Activated naive CD4-positive, alpha-beta T cell treated with anti-CD3 and anti-CD28 coated beads for 36 hours (primary cell): ENCODE measurements at regions not wholly inside any gene's neighbourhood (a gene's known extent, or its start where the extent isn't known, plus 50 kb on each side); places are given as distances from the start of the nearest gene placed in this dataset.

Experiments
- CTCF ChIA-PET: fragments of 350-600 bp; sonication (Branson Sonifier 250); formaldehyde crosslinking; loops from one replicate; lab custom pipeline; 2021; ENCODE audit warnings: antibody characterized with exemption; lab: Charles Lee
- DNase-seq: peaks from one replicate; pipeline ENCODE4 v3.0.0-alpha.2; 2020
- H3K27ac Mint-ChIP-seq: one replicate; pipeline ENCODE4 v1.8.0; 2021; ENCODE audit warnings: mild to moderate bottlenecking, mixed read lengths
- H3K27me3 Mint-ChIP-seq: one replicate; pipeline ENCODE4 v1.8.0; 2021; ENCODE audit warnings: low read depth, mixed read lengths
- H3K36me3 Mint-ChIP-seq: one replicate; pipeline ENCODE4 v1.8.0; 2021; ENCODE audit warnings: low read depth, mixed read lengths
- H3K4me1 Mint-ChIP-seq: one replicate; pipeline ENCODE4 v1.8.0; 2021; ENCODE audit warnings: low read depth, mixed read lengths
- H3K4me3 Mint-ChIP-seq: one replicate; pipeline ENCODE4 v1.8.0; 2021; ENCODE audit warnings: mild to moderate bottlenecking, moderate library complexity, mixed read lengths
- H3K9me3 Mint-ChIP-seq: one replicate; pipeline ENCODE4 v1.8.0; 2021; ENCODE audit warnings: mixed read lengths
- intact Hi-C: fragments of 100-400 bp; cut with micrococcal nuclease; formaldehyde crosslinking; loops from one replicate; pipeline ENCODE4 v1.15.1; 2023

- Mint-ChIP-seq H3K4me1 (no peaks in the 10 kb centered on the region), H3K27ac (no peak overlapping the region), H3K36me3 (no peaks in the 10 kb centered on the region), H3K27me3 (peaks cover 2% of the 10 kb centered on the region), H3K4me3 (no peak overlapping the region), H3K9me3 (no peaks in the 10 kb centered on the region)
- CTCF ChIA-PET, result interaction anchor here (0.8 kb wide), 1 partner anchor 49 kb away, joined by 3 read pairs; no protein-coding TSS in a partner anchor
- intact Hi-C loops, result no loop called here
- no peak for DNase-seq
Measured at GRCh38 chr6:163926642-163927041, 512.1 kb downstream of the QKI start.

GRCh38 chr6:163925839-163926238, 511.3 kb downstream of the QKI start:
- Mint-ChIP-seq H3K4me1 (no peaks in the 10 kb centered on the region), H3K27ac (no peak overlapping the region), H3K9me3 (no peaks in the 10 kb centered on the region), H3K36me3 (no peaks in the 10 kb centered on the region), H3K4me3 (no peak overlapping the region), H3K27me3 (peaks cover 2% of the 10 kb centered on the region)
- CTCF ChIA-PET, result no interaction called here
- no peak for DNase-seq
- intact Hi-C loops, result no loop called here

- H3K4me3 Mint-ChIP-seq, result no peak overlapping the region
- intact Hi-C loops, result no loop called here
- no peak overlapping the region for H3K27ac Mint-ChIP-seq
- CTCF ChIA-PET, result no interaction called here
- peaks cover 2% of the 10 kb centered on the region for H3K27me3 Mint-ChIP-seq
- no peaks in the 10 kb centered on the region for H3K36me3 Mint-ChIP-seq
- no peaks in the 10 kb centered on the region for H3K4me1 Mint-ChIP-seq
- H3K9me3 Mint-ChIP-seq, result no peaks in the 10 kb centered on the region
- no peak for DNase-seq
Measured at GRCh38 chr6:163923658-163924411, 509.3 kb downstream of the QKI start.

- H3K27me3 Mint-ChIP-seq, result peaks cover 2% of the 10 kb centered on the region
- H3K36me3 Mint-ChIP-seq, result no peaks in the 10 kb centered on the region
- intact Hi-C loops, result no loop called here
- CTCF ChIA-PET, result no interaction called here
- no peak overlapping the region for H3K4me3 Mint-ChIP-seq
- H3K9me3 Mint-ChIP-seq, result no peaks in the 10 kb centered on the region
- DNase-seq, result no peak
- no peaks in the 10 kb centered on the region for H3K4me1 Mint-ChIP-seq
- no peak overlapping the region for H3K27ac Mint-ChIP-seq
Measured at GRCh38 chr6:163922562-163922961, 508.0 kb downstream of the QKI start.

- Mint-ChIP-seq H3K4me3 (no peak overlapping the region), H3K36me3 (no peaks in the 10 kb centered on the region), H3K27me3 (peaks cover 2% of the 10 kb centered on the region), H3K27ac (no peak overlapping the region), H3K9me3 (no peaks in the 10 kb centered on the region), H3K4me1 (no peaks in the 10 kb centered on the region)
- no peak for DNase-seq
- intact Hi-C loops, result no loop called here
- CTCF ChIA-PET, result no interaction called here
Measured at GRCh38 chr6:163919652-163920051, 505.1 kb downstream of the QKI start.

- no peaks in the 10 kb centered on the region for H3K9me3 Mint-ChIP-seq
- no peaks in the 10 kb centered on the region for H3K4me1 Mint-ChIP-seq
- H3K27me3 Mint-ChIP-seq, result peaks cover 2% of the 10 kb centered on the region
- H3K36me3 Mint-ChIP-seq, result no peaks in the 10 kb centered on the region
- no peak overlapping the region for H3K4me3 Mint-ChIP-seq
- H3K27ac Mint-ChIP-seq, result no peak overlapping the region
- CTCF ChIA-PET, result no interaction called here
- no peak for DNase-seq
- intact Hi-C loops, result no loop called here
Measured at GRCh38 chr6:163916315-163917081, 502.0 kb downstream of the QKI start.

- no peak for DNase-seq
- intact Hi-C loops, result no loop called here
- no peaks in the 10 kb centered on the region for H3K9me3 Mint-ChIP-seq
- H3K4me1 Mint-ChIP-seq, result no peaks in the 10 kb centered on the region
- no peak overlapping the region for H3K4me3 Mint-ChIP-seq
- CTCF ChIA-PET, result no interaction called here
- H3K27me3 Mint-ChIP-seq, result peaks cover 6% of the 10 kb centered on the region
- no peaks in the 10 kb centered on the region for H3K36me3 Mint-ChIP-seq
- H3K27ac Mint-ChIP-seq, result no peak overlapping the region
Measured at GRCh38 chr6:163915131-163915530, 500.6 kb downstream of the QKI start.

GRCh38 chr6:163913045-163913444, 498.5 kb downstream of the QKI start:
- Mint-ChIP-seq H3K4me3 (no peak overlapping the region), H3K4me1 (no peaks in the 10 kb centered on the region), H3K36me3 (no peaks in the 10 kb centered on the region), H3K27me3 (peaks cover 8% of the 10 kb centered on the region), H3K27ac (no peak overlapping the region), H3K9me3 (no peaks in the 10 kb centered on the region)
- DNase-seq, result no peak
- CTCF ChIA-PET, result no interaction called here
- intact Hi-C loops, result no loop called here

- H3K4me1 Mint-ChIP-seq, result no peaks in the 10 kb centered on the region
- CTCF ChIA-PET, result no interaction called here
Measured at GRCh38 chr6:163906006-163906710, 491.6 kb downstream of the QKI start.

GRCh38 chr6:163904186-163904585, 489.7 kb downstream of the QKI start:
- intact Hi-C loops, result no loop called here
- Mint-ChIP-seq H3K9me3 (no peaks in the 10 kb centered on the region), H3K4me1 (no peaks in the 10 kb centered on the region), H3K36me3 (no peaks in the 10 kb centered on the region), H3K27ac (no peak overlapping the region), H3K27me3 (peaks cover 6% of the 10 kb centered on the region), H3K4me3 (no peak overlapping the region)
- CTCF ChIA-PET, result no interaction called here
- DNase-seq, result no peak

More at GRCh38 chr6:163906006-163906710, 491.6 kb downstream of the QKI start:
- Mint-ChIP-seq H3K9me3 (no peaks in the 10 kb centered on the region), H3K4me3 (no peak overlapping the region), H3K36me3 (no peaks in the 10 kb centered on the region), H3K27me3 (peaks cover 12% of the 10 kb centered on the region), H3K27ac (no peak overlapping the region)
- DNase-seq, result no peak
- intact Hi-C loops, result no loop called here

- H3K36me3 Mint-ChIP-seq, result no peaks in the 10 kb centered on the region
- H3K27me3 Mint-ChIP-seq, result peaks cover 6% of the 10 kb centered on the region
- H3K4me3 Mint-ChIP-seq, result no peak overlapping the region
- no peaks in the 10 kb centered on the region for H3K9me3 Mint-ChIP-seq
- CTCF ChIA-PET, result no interaction called here
- intact Hi-C loops, result no loop called here
- no peaks in the 10 kb centered on the region for H3K4me1 Mint-ChIP-seq
- no peak for DNase-seq
- H3K27ac Mint-ChIP-seq, result no peak overlapping the region
Measured at GRCh38 chr6:163903541-163903940, 489.0 kb downstream of the QKI start.

- no peak for DNase-seq
- intact Hi-C loops, result no loop called here
- CTCF ChIA-PET, result no interaction called here
Measured at GRCh38 chr6:163902993-163903392, 488.5 kb downstream of the QKI start.

More at GRCh38 chr6:163902993-163903392, 488.5 kb downstream of the QKI start:
- no peaks in the 10 kb centered on the region for H3K4me1 Mint-ChIP-seq
- peaks cover 4% of the 10 kb centered on the region for H3K27me3 Mint-ChIP-seq
- no peak overlapping the region for H3K4me3 Mint-ChIP-seq
- H3K36me3 Mint-ChIP-seq, result no peaks in the 10 kb centered on the region
- no peaks in the 10 kb centered on the region for H3K9me3 Mint-ChIP-seq
- H3K27ac Mint-ChIP-seq, result no peak overlapping the region
